GM08714 (cell line): ENCODE measurements at regions not wholly inside any gene's neighbourhood (a gene's known extent, or its start where the extent isn't known, plus 50 kb on each side); places are given as distances from the start of the nearest gene placed in this dataset.

Experiments
- H3K4me3 ChIP-seq: fragments of 200-500 bp; sonication (Bioruptor generic); 2 replicates; pipeline ENCODE4 v1.5.1; 2014; ENCODE audit warnings: mild to moderate bottlenecking, low read length, inconsistent platforms
- ZNF274 ChIP-seq: IDR thresholded peaks from 2 replicates; pipeline ENCODE4 v1.6.1; 2012; ENCODE audit warnings: mild to moderate bottlenecking, low read depth, low read length

- H3K4me3 ChIP-seq, result no peak overlapping the region
- no peak for TF ChIP-seq ZNF274
Observed at GRCh38 chr11:127369356-127369755, 368.8 kb upstream of the KIRREL3 start.

GRCh38 chr11:127362754-127363308 is 362.3 kb upstream of the KIRREL3 start:
- H3K4me3 ChIP-seq, result no peak overlapping the region
- no peak for TF ChIP-seq ZNF274

- no peak overlapping the region for H3K4me3 ChIP-seq
- no peak for TF ChIP-seq ZNF274
Observed at GRCh38 chr11:127358160-127358559, 357.6 kb upstream of the KIRREL3 start.

- TF ChIP-seq ZNF274, result no peak
- H3K4me3 ChIP-seq, result no peak overlapping the region
Observed at GRCh38 chr11:127350476-127350875, 349.9 kb upstream of the KIRREL3 start.

- no peak overlapping the region for H3K4me3 ChIP-seq
- TF ChIP-seq ZNF274, result no peak
Observed at GRCh38 chr11:127345819-127346459, 345.4 kb upstream of the KIRREL3 start.

- H3K4me3 ChIP-seq, result no peak overlapping the region
- no peak for TF ChIP-seq ZNF274
Observed at GRCh38 chr11:127340438-127340837, 339.9 kb upstream of the KIRREL3 start.

- no peak for TF ChIP-seq ZNF274
- H3K4me3 ChIP-seq, result no peak overlapping the region
Observed at GRCh38 chr11:127339376-127339775, 338.8 kb upstream of the KIRREL3 start.

- no peak overlapping the region for H3K4me3 ChIP-seq
- TF ChIP-seq ZNF274, result no peak
Observed at GRCh38 chr11:127338380-127339259, 338.1 kb upstream of the KIRREL3 start.

- no peak for TF ChIP-seq ZNF274
- no peak overlapping the region for H3K4me3 ChIP-seq
Observed at GRCh38 chr11:127334466-127334865, 333.9 kb upstream of the KIRREL3 start.

- no peak for TF ChIP-seq ZNF274
Observed at GRCh38 chr11:127332896-127333295, 332.3 kb upstream of the KIRREL3 start.

GRCh38 chr11:127330044-127330443 is 329.5 kb upstream of the KIRREL3 start:
- no peak for TF ChIP-seq ZNF274
- no peak overlapping the region for H3K4me3 ChIP-seq

More at GRCh38 chr11:127332896-127333295, 332.3 kb upstream of the KIRREL3 start:
- H3K4me3 ChIP-seq, result no peak overlapping the region

GRCh38 chr11:127308291-127308690 is 307.7 kb upstream of the KIRREL3 start:
- TF ChIP-seq ZNF274, result no peak

GRCh38 chr11:127307700-127308099 is 307.1 kb upstream of the KIRREL3 start:
- no peak overlapping the region for H3K4me3 ChIP-seq
- TF ChIP-seq ZNF274, result no peak

More at GRCh38 chr11:127308291-127308690, 307.7 kb upstream of the KIRREL3 start:
- no peak overlapping the region for H3K4me3 ChIP-seq

GRCh38 chr11:127304634-127305033 is 304.1 kb upstream of the KIRREL3 start:
- no peak for TF ChIP-seq ZNF274
- no peak overlapping the region for H3K4me3 ChIP-seq

- no peak overlapping the region for H3K4me3 ChIP-seq
- TF ChIP-seq ZNF274, result no peak
Observed at GRCh38 chr11:127288926-127289325, 288.4 kb upstream of the KIRREL3 start.
